Smooth muscle cell (in vitro differentiated cells): ENCODE measurements at regions not wholly inside any gene's neighbourhood (a gene's known extent, or its start where the extent isn't known, plus 50 kb on each side); places are given as distances from the start of the nearest gene placed in this dataset.
A peak's percentile ranks its signal among the peaks of the same experiment; 100 is the strongest.

Experiments used
- DNase-seq: peaks from one replicate; lab custom pipeline; 2025; ENCODE audit not compliant: unreplicated experiment; lab: John Stamatoyannopoulos, UW
- H2AFZ ChIP-seq: fragments of 200-600 bp; sonication (generic); 2 replicates; pipeline ENCODE4 v1.6.0; 2016; ENCODE audit warnings: antibody characterized with exemption, low read depth, mild to moderate bottlenecking
- H3F3A ChIP-seq: fragments of 200-600 bp; sonication (generic); 2 replicates; pipeline ENCODE4 v1.6.0; 2017; ENCODE audit warnings: antibody characterized with exemption, low read depth
- H3K27ac ChIP-seq: fragments of 200-600 bp; sonication (generic); 2 replicates; pipeline ENCODE4 v1.5.1; 2016; ENCODE audit warnings: low read depth, mild to moderate bottlenecking
- H3K27me3 ChIP-seq: fragments of 200-600 bp; sonication (generic); 2 replicates; pipeline ENCODE4 v1.6.1; 2016; ENCODE audit warnings: low read depth, mild to moderate bottlenecking
- H3K36me3 ChIP-seq: fragments of 200-600 bp; sonication (generic); 2 replicates; pipeline ENCODE4 v1.5.1; 2016; ENCODE audit warnings: low read depth
- H3K4me1 ChIP-seq: fragments of 200-600 bp; sonication (generic); 2 replicates; pipeline ENCODE4 v1.5.1; 2016; ENCODE audit warnings: low read depth
- H3K4me2 ChIP-seq: fragments of 200-600 bp; sonication (generic); 2 replicates; pipeline ENCODE4 v1.6.0; 2016; ENCODE audit warnings: mild to moderate bottlenecking
- H3K4me3 ChIP-seq: fragments of 200-600 bp; sonication (generic); 2 replicates; pipeline ENCODE4 v1.5.1; 2016; ENCODE audit warnings: mild to moderate bottlenecking
- H3K79me2 ChIP-seq: fragments of 200-600 bp; sonication (generic); 2 replicates; pipeline ENCODE4 v1.6.0; 2016; ENCODE audit warnings: low read depth, mild to moderate bottlenecking
- H3K9ac ChIP-seq: fragments of 200-600 bp; sonication (generic); 2 replicates; pipeline ENCODE4 v1.6.0; 2016; ENCODE audit warnings: low read depth
- H3K9me3 ChIP-seq: fragments of 200-600 bp; sonication (generic); replicated peaks from 2 replicates; pipeline ENCODE4 v1.5.1; 2016; ENCODE audit warnings: low read depth
- H4K20me1 ChIP-seq: fragments of 200-600 bp; sonication (generic); 2 replicates; pipeline ENCODE4 v1.6.0; 2016; ENCODE audit warnings: low read depth
- WGBS: methylation state at CpG from one replicate; pipeline ENCODE4 v1.1.7; 2016; ENCODE audit warnings: low lambda C conversion rate; 5-methylcytosine and 5-hydroxymethylcytosine counted together
- TF ChIP-seq, protein P1 (sequence below): fragments of 200-600 bp; sonication (generic); IDR thresholded peaks from 2 replicates; pipeline ENCODE4 v1.5.1; 2017; ENCODE audit warnings: borderline replicate concordance, mild to moderate bottlenecking, antibody characterized with exemption; ENCODE audit not compliant: insufficient read depth, poor library complexity, severe bottlenecking

DNA sequence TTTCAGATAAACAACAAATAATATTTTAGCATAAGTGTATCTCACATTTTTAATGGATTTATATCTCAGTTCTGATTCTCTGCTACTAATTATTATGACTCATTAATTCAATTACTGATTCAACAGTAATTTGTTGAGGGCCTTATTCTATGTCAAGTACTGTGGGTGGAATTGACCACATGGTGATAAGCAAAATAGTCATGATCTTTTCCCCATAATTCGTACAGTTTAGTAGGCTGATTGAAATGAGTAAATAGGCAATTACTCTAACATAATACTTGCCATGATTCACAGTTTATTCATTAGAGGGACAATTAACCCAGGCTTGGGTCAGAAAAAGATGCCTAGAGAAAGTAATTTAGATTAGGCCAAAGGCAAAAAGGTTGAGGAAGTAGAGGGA, 60.9 kb upstream of the SLC4A7 start:
- H3K4me2 ChIP-seq: no peak overlapping the region
- TF ChIP-seq, protein P1, sequence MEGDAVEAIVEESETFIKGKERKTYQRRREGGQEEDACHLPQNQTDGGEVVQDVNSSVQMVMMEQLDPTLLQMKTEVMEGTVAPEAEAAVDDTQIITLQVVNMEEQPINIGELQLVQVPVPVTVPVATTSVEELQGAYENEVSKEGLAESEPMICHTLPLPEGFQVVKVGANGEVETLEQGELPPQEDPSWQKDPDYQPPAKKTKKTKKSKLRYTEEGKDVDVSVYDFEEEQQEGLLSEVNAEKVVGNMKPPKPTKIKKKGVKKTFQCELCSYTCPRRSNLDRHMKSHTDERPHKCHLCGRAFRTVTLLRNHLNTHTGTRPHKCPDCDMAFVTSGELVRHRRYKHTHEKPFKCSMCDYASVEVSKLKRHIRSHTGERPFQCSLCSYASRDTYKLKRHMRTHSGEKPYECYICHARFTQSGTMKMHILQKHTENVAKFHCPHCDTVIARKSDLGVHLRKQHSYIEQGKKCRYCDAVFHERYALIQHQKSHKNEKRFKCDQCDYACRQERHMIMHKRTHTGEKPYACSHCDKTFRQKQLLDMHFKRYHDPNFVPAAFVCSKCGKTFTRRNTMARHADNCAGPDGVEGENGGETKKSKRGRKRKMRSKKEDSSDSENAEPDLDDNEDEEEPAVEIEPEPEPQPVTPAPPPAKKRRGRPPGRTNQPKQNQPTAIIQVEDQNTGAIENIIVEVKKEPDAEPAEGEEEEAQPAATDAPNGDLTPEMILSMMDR: no peak
- 47% methylated on average over 1 of the region's 1 CpG for WGBS

DNA sequence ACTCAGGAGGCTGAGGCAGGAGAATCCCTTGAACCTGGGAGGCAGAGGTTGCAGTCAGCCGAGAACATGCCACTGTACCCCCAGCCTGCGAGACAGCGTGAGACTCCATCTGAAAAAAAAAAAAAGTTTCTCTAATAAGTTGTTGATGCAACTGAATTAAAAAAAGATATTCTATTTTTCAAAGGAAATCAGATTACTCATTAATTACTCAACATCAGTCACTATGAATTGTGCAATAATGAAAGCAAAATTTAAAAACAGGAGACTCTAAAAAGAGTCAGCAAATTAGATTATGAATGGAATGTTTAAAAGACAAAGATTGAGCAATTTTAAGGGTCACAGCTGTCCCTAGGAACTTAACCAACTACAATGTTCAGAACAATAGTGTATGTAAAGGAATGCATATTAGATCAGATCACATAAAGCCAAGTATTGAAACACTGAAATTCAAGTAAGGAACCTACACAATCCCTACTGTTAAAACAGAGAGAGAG, 60.2 kb upstream of the SLC4A7 start:
- no peaks in the 10 kb centered on the region for H3K9me3 ChIP-seq
- no peaks in the 10 kb centered on the region for H3K27me3 ChIP-seq
- no peak overlapping the region for H3K4me2 ChIP-seq
- no peaks in the 10 kb centered on the region for H3F3A ChIP-seq
- no peaks in the 10 kb centered on the region for H3K36me3 ChIP-seq
- 94% methylated on average over 3 of the region's 3 CpGs for WGBS
- H3K4me1 ChIP-seq: no peaks in the 10 kb centered on the region
- no peak overlapping the region for H2AFZ ChIP-seq
- no peak for DNase-seq
- H4K20me1 ChIP-seq: no peaks in the 10 kb centered on the region
- no peak overlapping the region for H3K9ac ChIP-seq
- H3K79me2 ChIP-seq: no peaks in the 10 kb centered on the region
- H3K27ac ChIP-seq: peak overlapping the region; percentile 22
- no peak overlapping the region for H3K4me3 ChIP-seq
- TF ChIP-seq, protein P1: no peak

More for the DNA sequence above, 60.9 kb upstream of the SLC4A7 start:
- Histone ChIP-seq H3F3A (no peaks in the 10 kb centered on the region), H2AFZ (no peak overlapping the region), H3K27me3 (no peaks in the 10 kb centered on the region), H3K36me3 (no peaks in the 10 kb centered on the region), H3K9me3 (no peaks in the 10 kb centered on the region), H3K4me1 (no peaks in the 10 kb centered on the region), H3K79me2 (no peaks in the 10 kb centered on the region), H4K20me1 (no peaks in the 10 kb centered on the region), H3K4me3 (no peak overlapping the region), H3K27ac (peak overlapping the region; percentile 39), H3K9ac (no peak overlapping the region)
- DNase-seq: no peak

DNA sequence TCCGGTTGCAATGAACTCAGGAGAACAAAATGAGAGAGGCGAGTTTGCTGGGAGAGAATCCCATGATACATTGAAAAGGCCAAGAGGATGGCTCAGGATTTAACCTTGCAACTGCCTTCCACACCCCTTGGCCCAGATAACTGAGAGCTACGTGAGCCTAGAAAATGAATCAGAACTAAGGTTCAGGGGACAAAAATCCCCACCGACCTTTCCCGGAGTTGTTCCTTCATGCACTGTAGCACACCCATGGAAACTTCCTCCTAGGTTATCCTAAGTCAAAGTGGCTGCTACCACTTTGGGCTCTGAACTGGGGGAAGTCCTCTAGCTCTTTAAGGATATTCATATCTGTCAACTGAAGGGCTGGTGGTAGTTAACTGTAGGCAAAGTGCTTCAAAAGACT, 58.3 kb upstream of the SLC4A7 start:
- H3K9me3 ChIP-seq: no peaks in the 10 kb centered on the region
- H3K79me2 ChIP-seq: no peaks in the 10 kb centered on the region
- no peaks in the 10 kb centered on the region for H3K27me3 ChIP-seq
- no peak overlapping the region for H3K4me3 ChIP-seq
- no peak overlapping the region for H3K4me2 ChIP-seq
- H3K9ac ChIP-seq: no peak overlapping the region
- WGBS: 95% methylated on average over 5 of the region's 5 CpGs
- no peaks in the 10 kb centered on the region for H4K20me1 ChIP-seq
- DNase-seq: no peak
- TF ChIP-seq, protein P1: no peak
- H2AFZ ChIP-seq: no peak overlapping the region
- H3K36me3 ChIP-seq: no peaks in the 10 kb centered on the region
- no peaks in the 10 kb centered on the region for H3K4me1 ChIP-seq
- no peak overlapping the region for H3K27ac ChIP-seq
- no peaks in the 10 kb centered on the region for H3F3A ChIP-seq

DNA sequence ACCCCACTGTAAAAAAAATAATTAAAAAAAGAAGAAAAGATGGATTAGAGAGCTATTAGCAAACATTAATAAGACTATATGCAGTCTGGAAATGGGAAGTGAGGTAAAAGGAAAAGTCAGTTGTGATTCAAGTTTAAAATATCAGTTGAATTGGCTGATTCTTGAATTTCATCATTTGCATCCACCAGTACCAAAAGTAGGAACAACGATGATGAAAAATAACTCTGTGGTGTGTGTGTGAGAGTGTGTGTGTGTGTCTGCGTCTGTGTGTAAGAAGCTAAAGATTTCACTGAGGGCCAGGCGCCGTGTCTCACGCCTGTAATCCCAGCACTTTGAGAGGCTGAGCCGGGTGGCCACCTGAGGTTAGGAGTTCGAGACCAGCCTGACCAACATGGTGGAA, 56.0 kb upstream of the SLC4A7 start:
- no peak overlapping the region for H3K4me2 ChIP-seq
- no peaks in the 10 kb centered on the region for H3K27me3 ChIP-seq
- TF ChIP-seq, protein P1: no peak
- H3K36me3 ChIP-seq: no peaks in the 10 kb centered on the region
- H3K9ac ChIP-seq: no peak overlapping the region
- no peak for DNase-seq
- H3F3A ChIP-seq: peaks cover 4% of the 10 kb centered on the region
- no peaks in the 10 kb centered on the region for H3K79me2 ChIP-seq
- no peak overlapping the region for H3K4me3 ChIP-seq
- no peak overlapping the region for H3K27ac ChIP-seq
- no peaks in the 10 kb centered on the region for H4K20me1 ChIP-seq
- no peak overlapping the region for H2AFZ ChIP-seq
- WGBS: 97% methylated on average over 7 of the region's 7 CpGs
- no peaks in the 10 kb centered on the region for H3K4me1 ChIP-seq
- H3K9me3 ChIP-seq: no peaks in the 10 kb centered on the region
